ENCODE measurements at regions not wholly inside any gene's neighbourhood (a gene's known extent, or its start where the extent isn't known, plus 50 kb on each side); places are given as distances from the start of the nearest gene placed in this dataset.

DNA sequence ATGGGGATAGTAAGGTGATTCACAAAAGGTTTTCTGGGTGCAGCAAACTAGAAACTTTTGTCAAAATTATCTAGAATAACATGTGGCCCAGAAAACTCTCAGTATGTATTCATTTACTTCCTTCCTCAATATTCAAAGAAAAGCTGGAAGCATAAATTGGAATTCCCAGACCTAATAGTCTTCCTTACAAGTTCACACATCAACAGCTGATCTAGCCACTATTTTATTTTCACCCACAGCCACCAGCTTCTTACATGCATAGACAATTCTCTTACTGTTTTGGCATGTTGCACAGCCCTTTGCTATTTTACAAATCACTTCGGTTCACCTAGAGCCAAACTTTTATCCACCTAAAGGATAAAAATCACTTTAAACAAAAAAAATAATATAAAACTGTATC is 647.8 kb upstream of the CCDC54 start:
- DNase-seq: no peak

DNA sequence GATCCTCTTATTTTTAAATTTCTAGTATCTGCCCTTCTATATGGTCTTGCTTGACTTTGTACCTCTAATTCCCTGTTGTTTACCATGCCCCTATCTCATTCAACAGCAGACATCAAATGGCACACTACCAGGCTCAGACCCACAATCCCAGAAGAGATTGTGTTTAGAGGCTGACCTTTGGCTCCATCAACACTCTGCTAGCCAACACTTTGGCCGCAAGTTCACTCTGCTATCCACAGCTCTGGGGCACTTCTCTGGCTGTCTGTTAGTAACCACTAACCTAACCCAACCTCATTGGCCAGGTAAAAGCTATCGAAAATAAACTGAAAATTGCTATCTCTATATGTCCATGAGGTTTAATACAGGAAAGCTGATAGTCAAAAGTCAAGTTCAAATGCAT is 646.0 kb upstream of the CCDC54 start:
- no peak for DNase-seq

DNA sequence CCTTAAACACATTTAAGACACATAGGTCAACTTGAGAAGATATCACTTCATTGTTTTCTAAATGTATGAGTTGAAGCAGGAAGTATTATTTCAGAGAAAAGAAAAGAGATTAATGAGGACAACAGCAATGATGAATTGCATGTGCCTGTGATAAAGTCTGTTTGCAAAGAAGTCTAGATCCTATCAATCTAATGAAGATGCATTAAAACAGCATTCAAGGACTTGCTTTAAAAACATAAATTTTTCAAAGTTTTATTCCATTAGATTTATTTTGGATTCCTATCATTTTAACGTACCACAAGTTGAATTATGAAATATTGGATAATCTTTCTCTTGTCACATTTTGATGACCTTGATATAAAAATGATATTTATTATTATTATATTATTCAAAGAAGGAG is 642.5 kb upstream of the CCDC54 start:
- no peak for DNase-seq

DNA sequence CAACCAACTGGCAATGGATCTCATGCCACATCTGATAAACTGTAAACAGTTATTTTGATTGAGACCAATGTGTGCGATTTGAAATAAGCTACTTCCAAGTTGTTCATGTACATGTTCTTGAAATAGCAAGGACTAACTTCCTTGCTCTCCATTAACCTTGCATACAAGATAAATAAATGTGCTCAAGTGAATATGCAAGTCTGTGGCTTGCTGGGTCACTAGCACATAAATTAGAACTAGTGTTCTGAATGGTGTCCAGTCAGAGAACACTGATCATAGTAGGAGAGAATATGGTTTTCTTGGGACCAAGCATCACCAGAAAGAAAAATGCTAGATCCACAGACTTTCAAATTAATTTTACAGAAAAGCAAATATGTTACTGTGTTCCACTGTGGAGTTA is 640.0 kb upstream of the CCDC54 start:
- DNase-seq: no peak

DNA sequence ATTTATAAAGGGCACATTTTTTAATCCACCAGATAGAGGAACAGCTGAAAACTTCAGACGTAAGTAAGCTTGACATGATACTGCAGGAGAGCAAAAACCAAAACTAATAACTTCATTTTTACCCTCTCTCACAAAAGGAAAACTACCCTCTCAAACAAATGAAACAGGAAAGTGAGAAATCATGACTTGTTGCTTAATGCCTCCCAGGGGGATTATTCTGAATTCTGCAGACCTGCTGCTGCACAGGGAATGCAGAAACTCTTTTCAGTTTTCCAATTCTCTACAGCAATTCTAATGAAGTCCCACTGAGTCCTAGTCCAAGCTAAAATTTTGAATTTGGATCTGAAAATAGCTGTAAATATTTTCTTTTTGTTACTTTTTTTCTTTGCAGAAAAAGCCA is 637.1 kb upstream of the CCDC54 start:
- no peak for DNase-seq

DNA sequence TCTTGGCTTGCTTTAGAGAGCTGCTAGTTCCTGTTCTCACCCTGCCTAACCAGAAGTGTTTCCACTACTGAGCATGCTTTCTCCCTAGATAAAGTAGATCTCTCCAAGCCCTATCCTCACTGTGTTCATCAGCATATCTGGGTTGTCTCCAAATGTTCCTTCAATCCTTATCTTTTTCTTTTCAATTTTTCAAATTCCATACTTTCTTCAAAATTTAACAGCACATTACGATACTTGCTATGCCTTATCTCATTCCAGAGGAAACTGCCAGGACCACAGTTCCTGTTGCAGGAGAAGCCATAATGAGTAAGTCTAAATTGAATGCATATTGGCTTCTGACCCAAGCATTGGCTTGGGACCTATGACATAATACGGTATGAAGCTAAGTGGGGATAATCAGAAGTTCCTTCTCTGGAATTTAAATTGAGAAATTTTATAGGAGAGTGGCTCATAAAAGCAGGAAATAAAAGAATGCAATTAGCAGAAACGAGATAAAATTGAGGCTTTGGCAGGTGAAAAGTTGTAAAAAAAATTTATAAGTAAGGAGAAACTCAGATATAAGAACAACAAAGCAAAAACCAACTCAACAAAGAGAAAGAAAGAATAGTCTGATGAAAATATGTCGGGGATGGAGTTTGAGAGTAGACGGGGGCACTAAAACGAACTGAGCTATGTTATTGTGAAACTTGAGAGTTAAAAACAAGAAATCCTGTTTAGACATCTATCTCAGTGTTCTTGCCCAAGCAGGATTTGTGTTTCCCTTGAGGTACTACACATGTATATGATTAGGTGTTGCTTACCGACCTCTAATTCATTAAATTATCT is 631.7 kb upstream of the CCDC54 start:
- DNase-seq: no peak

DNA sequence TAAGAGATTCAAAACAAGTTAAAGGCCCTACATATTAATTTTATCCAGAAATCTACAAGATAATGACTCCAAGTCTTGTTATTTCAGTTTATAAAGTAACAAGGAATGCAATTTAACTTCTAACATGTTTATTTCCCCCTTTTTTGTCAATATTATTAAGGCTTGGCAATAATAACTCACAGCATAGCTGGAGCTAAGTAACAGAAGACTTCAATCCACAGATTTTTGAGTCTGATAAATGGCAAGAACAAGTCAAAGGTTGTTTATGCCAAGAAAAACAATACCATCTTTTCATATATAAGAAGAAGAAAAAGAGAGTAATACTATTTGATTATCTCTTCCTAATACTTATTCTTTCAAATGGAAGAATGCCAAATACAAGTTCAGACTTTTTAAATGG is 631.0 kb upstream of the CCDC54 start:
- no peak for DNase-seq

DNA sequence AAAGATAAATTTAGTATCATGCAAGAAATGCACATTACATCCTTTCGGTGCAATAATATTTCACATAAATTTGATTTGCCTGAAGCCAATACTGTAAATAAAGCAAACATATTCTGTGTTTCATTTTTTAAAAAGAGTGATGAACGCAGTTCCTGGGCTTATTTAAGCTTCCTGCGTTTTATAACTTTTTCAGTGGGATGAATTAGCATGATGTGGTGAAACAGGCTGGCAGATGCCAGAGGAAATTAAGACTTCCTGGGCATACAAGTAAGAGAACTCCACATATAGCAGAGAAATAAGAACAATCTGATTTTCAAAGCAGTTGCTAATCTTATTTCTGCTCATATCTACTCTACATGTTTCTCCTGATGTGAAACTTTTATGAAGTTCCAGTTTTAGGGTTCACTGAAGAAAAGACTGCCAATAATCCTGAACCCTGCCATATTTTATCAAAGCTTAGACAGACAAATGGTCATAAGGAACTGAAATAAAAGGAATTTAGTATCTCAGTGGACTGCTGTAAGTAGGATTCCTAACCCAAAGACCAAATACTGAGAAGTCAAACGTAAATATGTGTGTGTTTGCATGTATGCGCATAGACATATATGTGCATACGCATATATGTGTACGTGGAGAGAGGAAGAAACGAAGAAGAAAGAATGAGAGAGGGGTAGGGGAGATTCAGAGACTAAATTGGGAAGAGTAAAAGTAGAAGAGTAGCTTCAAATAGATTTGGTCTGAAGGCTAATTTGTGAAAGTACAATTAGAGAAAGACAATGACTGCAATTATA is 628.6 kb upstream of the CCDC54 start:
- DNase-seq: no peak

DNA sequence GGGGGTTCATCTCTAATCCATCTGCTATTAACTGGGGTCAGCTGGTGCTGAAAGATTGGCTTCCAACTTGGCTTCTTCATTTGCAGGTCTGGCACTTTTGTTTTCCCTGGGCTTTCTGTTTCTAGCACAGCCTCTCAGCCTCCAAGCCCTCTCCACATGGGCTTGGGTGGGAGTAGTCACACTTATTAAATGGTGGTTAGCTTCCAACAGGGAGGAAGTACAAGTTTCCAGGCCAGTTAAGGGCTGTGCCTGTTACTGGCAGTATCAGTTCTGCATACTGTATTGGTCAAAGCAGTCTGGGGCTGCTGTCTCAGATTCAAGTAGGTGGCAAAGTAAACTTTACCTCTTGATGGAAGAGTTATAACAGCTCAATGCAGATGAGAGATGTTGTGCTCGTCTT is 627.1 kb upstream of the CCDC54 start:
- no peak for DNase-seq

DNA sequence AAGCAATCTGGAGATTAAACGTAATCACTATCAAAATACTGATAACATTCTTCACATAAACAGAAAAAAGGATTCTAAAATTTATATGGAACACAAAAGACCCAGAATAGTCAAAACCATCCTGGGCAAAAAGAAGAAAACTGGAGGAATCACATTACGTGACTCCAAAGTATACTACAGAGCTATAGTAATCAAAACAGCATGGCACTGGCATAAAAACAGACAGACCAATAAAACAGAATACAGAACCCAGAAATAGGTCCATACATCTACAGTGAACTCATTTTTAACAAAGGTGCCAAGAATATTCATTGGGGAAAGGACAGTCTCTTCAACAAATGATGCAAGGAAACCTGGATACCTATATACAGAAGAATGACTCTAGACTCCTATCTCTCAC is 621.9 kb upstream of the CCDC54 start:
- DNase-seq: no peak

DNA sequence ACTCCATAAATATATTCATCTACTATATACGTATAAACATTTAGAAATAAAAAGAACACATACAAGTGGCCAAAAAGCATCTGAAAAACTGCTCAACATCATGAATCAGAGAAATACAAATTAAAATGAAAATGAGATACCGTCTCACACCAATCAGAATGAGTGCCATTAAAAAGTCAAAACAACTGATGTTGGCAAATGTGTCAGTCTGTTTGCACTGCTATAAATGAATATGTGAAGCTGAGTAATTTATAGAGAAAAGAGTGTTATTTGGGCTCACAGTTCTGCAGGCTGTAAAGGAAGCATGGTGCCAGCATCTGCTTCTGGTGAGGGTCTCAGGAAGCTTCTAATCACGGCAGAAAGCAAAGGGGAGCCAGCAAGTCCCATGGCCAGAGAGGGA is 620.3 kb upstream of the CCDC54 start:
- no peak for DNase-seq

DNA sequence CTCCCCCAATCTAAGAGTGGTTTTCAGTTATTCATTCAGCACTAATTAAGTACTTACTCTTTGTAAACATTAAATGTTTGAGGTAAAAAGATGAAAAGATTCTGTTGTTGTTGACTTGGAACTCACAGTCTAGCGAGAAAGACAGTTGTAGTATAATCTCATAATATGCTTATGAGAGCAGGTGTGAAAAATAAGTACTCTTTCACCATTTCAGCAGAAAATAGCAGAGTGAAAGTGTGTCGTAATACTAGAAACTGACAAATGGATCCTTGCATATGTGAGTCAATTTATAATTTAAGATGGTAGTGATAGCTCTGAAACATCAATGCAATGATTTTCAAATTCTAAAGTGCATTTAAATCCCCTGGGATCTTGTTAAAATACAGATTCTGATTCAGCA is 618.8 kb upstream of the CCDC54 start:
- no peak for DNase-seq

DNA sequence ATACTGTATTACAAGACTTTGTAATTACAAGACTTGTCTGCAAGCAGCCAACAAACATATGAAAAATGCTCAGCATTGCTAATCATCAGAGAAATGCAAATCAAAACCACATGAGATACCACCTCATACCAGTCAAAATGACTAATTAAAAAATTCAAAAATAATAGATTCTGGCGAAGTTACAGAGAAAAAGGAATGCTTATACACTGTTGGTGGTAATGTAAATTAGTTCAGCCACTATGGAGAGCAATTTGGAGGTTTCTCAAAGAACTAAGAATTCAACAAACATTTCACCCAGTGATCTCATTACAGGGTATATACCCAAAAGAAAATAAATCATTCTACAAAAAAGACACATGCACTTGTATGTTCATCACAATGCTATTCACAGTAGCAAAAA is 617.5 kb upstream of the CCDC54 start:
- no peak for DNase-seq

DNA sequence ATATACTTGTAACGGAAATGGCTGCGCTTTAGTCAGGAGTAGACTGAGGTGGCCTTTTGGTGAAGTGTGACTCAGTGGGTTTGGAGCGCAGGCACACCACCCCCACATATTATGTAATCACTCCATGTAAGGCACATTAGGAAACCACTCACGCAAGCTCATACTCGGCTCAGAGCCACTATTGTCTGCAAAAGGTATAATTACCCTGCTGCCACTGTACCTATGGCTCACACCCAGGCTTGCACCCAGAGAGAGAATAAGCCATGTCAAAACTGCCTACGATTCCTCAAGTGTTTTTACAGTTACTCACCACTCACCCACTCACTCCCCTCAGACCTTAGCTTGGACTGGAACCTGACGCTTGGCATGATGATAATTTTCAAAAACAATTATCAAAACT is 611.9 kb upstream of the CCDC54 start:
- no peak for DNase-seq

DNA sequence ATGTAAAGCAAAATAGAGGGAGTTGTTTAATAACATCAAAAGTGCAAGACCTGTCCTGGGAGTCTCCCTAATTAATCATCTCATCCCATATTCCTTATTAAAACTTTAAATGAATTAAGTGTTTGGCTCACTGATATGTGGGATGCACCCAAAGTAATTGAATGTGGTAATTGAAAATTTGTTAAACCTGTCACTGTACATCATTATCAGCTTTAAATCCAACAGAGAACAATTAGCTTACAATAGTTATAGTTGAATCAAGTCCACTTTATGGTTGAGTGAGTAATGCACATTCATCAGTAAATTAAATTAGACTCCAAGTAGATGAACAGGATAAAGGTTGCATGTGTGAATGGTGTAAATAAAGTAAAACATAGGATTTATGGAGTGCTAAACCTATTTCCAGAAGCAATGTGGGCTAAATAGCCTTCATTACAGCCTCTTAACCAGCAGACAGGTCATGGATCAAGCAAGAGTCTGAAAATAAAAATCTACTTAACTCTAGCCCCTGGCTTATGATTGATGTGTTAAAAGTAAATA is 608.2 kb upstream of the CCDC54 start:
- DNase-seq: no peak

DNA sequence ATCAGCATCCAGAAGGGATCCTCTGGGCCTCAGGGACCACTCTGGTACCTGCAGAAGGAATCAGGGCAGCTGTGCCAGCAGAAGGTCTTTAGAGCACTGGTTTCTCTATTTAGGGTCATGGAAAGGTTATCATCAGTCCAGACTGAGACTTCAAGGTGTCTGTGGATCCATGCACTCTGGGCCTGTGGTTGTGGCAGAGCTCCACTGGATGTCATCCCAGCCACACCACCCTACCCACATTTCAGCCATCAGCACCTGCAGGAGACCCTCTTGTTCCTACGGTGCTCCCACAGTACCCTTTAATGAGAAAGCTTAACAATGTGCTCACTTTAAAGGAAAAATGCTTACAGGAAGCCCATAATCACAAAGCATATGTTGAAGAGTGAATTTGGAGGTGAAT is 603.4 kb upstream of the CCDC54 start:
- DNase-seq: no peak

DNA sequence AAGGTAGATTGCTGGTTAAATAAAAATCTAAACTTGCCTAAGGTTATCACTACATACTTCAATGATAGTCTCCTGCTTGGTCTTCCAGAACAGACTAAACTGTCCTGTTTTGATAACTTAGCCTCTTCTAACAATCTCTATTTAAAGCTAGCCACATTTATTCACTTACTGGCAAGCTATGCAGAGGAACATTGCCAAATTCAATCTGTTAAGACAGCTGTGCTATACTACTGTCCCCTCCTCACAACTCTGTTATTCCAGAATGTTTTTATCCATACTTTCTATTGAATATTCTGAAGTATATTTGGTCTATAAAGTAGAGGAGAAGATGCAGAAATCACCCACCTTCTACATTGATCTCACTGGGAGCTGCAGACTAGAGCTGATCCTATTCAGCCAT is 594.0 kb upstream of the CCDC54 start:
- DNase-seq: no peak

DNA sequence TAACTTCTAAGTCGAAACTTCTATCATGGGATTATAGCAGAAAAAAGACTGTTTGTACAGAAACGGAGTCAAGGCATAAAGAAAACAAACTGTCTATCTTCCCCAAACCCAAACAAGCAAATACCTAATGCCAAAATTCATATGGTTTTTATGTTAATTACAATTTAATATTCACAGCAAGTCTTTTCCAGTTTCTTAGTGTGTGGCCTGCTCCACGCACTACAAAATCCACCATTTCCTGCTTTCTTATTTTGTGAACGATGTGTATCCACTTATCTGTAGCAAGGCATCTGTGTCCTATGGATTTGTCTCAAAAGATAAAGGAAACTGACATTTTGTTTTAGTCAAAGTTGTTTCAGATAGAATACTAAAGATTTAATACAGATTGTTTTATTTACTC is 588.0 kb upstream of the CCDC54 start:
- no peak for DNase-seq

DNA sequence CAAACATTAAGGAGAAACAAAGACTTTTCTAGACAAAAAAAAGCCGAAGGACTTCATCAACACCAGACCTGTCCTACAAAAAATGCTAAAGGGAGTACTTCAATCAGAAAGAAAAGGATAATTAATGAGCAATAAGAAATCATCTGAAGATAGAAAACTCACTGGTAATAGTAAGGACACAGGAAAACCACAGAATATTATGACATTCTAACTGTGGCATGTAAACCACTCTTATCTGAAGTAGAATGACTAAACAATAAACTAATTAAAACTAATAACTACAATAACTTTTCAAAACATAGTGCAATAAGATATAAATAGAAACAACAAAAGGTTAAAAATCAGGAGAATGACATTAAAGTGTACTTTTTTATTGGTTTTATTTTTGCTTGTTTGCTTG is 584.5 kb upstream of the CCDC54 start:
- no peak for DNase-seq

DNA sequence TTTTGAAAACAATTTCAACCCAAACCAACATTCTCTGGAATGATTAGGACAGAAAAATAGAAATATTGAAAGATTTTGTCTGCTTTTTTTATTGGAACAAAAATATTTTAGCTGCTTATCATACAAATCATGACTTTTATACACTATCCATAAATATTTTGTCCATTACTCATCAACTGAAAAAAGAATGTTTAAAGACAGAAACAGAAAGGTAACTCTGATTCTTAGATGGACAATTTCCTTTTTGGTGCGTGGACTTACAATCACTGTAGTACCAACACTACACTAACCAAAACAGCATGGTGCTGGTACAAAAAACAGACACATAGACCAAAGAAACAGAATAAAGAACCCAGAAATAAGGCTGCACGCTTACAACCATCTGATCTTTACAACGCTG is 582.8 kb upstream of the CCDC54 start:
- no peak for DNase-seq

DNA sequence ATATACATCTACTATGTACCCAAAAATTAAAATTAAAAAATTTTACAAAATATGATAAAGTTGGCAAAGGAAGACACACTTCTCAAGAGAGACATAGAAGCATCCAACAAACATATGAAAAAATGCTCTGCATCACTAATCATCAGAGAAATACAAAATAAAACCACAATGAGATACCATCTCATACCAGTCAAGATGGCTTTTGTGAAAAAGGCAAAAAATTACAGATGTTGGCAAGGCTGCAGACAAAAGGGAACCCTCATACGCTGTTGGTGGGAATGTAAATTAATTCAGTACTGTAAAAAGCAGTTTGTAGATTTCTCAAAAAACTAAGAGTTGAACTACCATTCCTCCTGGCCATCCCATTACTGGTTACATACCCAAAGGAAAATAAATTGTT is 581.7 kb upstream of the CCDC54 start:
- no peak for DNase-seq

DNA sequence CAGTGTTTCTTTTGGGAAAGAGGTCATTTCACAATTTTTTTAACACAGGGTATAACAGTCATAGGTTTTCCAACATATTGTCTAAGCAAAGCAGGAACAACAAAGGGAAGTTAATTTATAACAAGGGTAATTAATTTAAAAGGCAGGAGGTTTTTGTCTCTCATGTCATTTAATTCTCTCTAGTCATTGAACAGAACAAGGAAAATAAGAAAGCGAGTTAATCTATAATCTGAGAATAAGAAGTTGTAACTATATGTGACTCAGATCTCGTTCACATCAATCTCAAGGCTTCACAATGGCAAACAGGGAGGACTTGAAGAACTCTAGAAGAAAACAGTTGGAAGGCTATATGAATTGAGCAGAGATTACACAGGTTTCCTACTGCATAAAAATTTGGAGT is 579.8 kb upstream of the CCDC54 start:
- no peak for DNase-seq

DNA sequence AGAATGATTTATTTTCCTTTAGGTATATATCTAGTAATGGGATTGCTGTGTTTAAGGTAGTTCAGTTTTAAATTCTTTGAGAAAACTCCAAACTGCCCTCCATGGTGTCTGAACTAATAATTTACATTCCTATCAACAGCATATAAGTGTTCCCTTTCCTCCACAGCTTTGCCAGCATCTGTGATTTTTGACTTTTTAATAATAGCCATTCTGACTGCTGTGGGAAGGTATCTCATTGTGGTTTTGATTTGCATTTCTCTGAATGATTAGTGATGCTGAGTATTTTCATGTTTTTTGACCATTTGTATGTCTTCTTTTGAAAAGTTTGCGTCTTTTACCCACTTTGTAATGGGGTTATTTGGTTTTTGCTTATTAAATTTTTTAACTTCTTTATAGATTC is 571.6 kb upstream of the CCDC54 start:
- no peak for DNase-seq

DNA sequence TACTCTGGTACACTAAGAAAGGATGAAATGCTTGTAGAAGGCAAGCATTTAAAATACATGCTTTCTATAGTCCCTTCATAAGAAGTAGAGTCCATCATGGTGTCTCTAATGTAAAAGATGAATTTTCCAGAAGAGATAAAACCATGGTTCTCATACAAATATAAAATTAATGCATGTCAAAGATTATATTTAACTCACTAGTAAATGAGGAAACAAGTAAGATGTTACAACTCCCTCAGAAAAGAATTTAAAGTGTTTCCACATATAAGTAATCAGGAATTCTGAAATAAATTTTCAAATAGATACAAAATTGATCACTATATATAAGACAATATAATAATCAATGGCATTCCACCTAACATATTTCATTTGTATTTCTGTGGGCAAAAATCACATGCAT is 570.3 kb upstream of the CCDC54 start:
- no peak for DNase-seq
